WTC11 (cell line): ENCODE measurements at regions not wholly inside any gene's neighbourhood (a gene's known extent, or its start where the extent isn't known, plus 50 kb on each side); places are given as distances from the start of the nearest gene placed in this dataset.
A peak's percentile ranks its signal among the peaks of the same experiment; 100 is the strongest.

Experiments
- ATAC-seq: fragments of 200-7000 bp; cut with Tn5 transposase; 2 replicates; pipeline ENCODE4 v1.10.0; 2021; ENCODE audit warnings: mild to moderate bottlenecking, moderate library complexity
- CTCF ChIA-PET: fragments of 300-600 bp; sonication (Branson Sonifier 250); formaldehyde crosslinking; loops from one replicate; lab custom pipeline; 2021; ENCODE audit warnings: antibody characterized with exemption; lab: Charles Lee
- POLR2A ChIA-PET: fragments of 350-600 bp; sonication (Branson Sonifier 250); formaldehyde crosslinking; loops from one replicate; lab custom pipeline; 2021; ENCODE audit warnings: antibody characterized with exemption; lab: Charles Lee
- DNase-seq: peaks from one replicate; pipeline ENCODE4 v3.0.0; 2021; ENCODE audit warnings: low spot score
- H3K27ac Mint-ChIP-seq: 2 replicates; pipeline ENCODE4 v1.8.0; 2021; ENCODE audit warnings: mixed read lengths
- H3K27me3 Mint-ChIP-seq: 2 replicates; pipeline ENCODE4 v1.8.0; 2021; ENCODE audit warnings: low read depth, mild to moderate bottlenecking, moderate library complexity, mixed read lengths
- H3K36me3 Mint-ChIP-seq: 2 replicates; pipeline ENCODE4 v1.8.0; 2021; ENCODE audit warnings: mixed read lengths
- H3K4me1 Mint-ChIP-seq: 2 replicates; pipeline ENCODE4 v1.8.0; 2022; ENCODE audit warnings: mixed read lengths
- H3K4me3 Mint-ChIP-seq: 2 replicates; pipeline ENCODE4 v1.8.0; 2021; ENCODE audit warnings: mild to moderate bottlenecking, moderate library complexity, mixed read lengths
- H3K9me3 Mint-ChIP-seq: 2 replicates; pipeline ENCODE4 v1.8.0; 2021; ENCODE audit warnings: mixed read lengths
- ATF1 ChIP-seq: sonication (generic); formaldehyde crosslinking; IDR thresholded peaks from 2 replicates; pipeline ENCODE4 v1.8.1; 2023; ENCODE audit warnings: mild to moderate bottlenecking, moderate library complexity, missing genetic modification reagents
- ATF2 ChIP-seq: sonication (generic); formaldehyde crosslinking; IDR thresholded peaks from 2 replicates; pipeline ENCODE4 v1.8.1; 2022; ENCODE audit warnings: low read depth, missing genetic modification reagents, borderline replicate concordance
- CBFB ChIP-seq: sonication (generic); formaldehyde crosslinking; IDR thresholded peaks from 2 replicates; pipeline ENCODE4 v1.8.1; 2022; ENCODE audit warnings: mild to moderate bottlenecking, low read depth, missing genetic modification reagents
- CTCF ChIP-seq: fragments of 200-600 bp; IDR thresholded peaks from 2 replicates; pipeline ENCODE4 v1.8.0; 2022; ENCODE audit warnings: antibody characterized with exemption
- EMX1 ChIP-seq: fragments of 250-450 bp; sonication (Bioruptor Pico); IDR thresholded peaks from 2 replicates; pipeline ENCODE4 v1.8.0; 2021; ENCODE audit warnings: mild to moderate bottlenecking
- ESRRA ChIP-seq: sonication (generic); formaldehyde crosslinking; IDR thresholded peaks from 2 replicates; pipeline ENCODE4 v1.8.1; 2022; ENCODE audit warnings: mild to moderate bottlenecking, missing genetic modification reagents, borderline replicate concordance
- GRHL2 ChIP-seq: fragments of 250-450 bp; sonication (Bioruptor Pico); IDR thresholded peaks from 2 replicates; pipeline ENCODE4 v1.8.0; 2022; ENCODE audit warnings: mild to moderate bottlenecking, moderate library complexity; ENCODE audit not compliant: insufficient replicate concordance, severe bottlenecking
- NFE2L1 ChIP-seq: sonication (generic); formaldehyde crosslinking; IDR thresholded peaks from 2 replicates; pipeline ENCODE4 v1.8.1; 2023; ENCODE audit warnings: missing genetic modification reagents
- PREB ChIP-seq: sonication (generic); formaldehyde crosslinking; IDR thresholded peaks from 2 replicates; pipeline ENCODE4 v1.8.1; 2022; ENCODE audit warnings: mild to moderate bottlenecking, missing genetic modification reagents, moderate library complexity, borderline replicate concordance
- RELA ChIP-seq: sonication (generic); formaldehyde crosslinking; IDR thresholded peaks from 2 replicates; pipeline ENCODE4 v1.8.1; 2022; ENCODE audit warnings: missing genetic modification reagents, mild to moderate bottlenecking, borderline replicate concordance
- STAT6 ChIP-seq: sonication (generic); formaldehyde crosslinking; conservative IDR thresholded peaks from 2 replicates; pipeline ENCODE4 v1.8.1; 2023; ENCODE audit warnings: mild to moderate bottlenecking, low read depth, missing genetic modification reagents, moderate library complexity
- TEAD4 ChIP-seq: sonication (generic); formaldehyde crosslinking; IDR thresholded peaks from 2 replicates; pipeline ENCODE4 v1.8.0; 2022; ENCODE audit warnings: mild to moderate bottlenecking, missing genetic modification reagents
- ZBTB21 ChIP-seq: sonication (generic); formaldehyde crosslinking; IDR thresholded peaks from 2 replicates; pipeline ENCODE4 v1.8.1; 2023; ENCODE audit warnings: mild to moderate bottlenecking, missing genetic modification reagents, borderline replicate concordance
- ZNF232 ChIP-seq: sonication (generic); formaldehyde crosslinking; IDR thresholded peaks from 2 replicates; pipeline ENCODE4 v1.8.0; 2022; ENCODE audit warnings: mild to moderate bottlenecking, missing genetic modification reagents
- ZNF425 ChIP-seq: fragments of 250-450 bp; sonication (Bioruptor Pico); conservative IDR thresholded peaks from 2 replicates; pipeline ENCODE4 v1.9.0; 2021; ENCODE audit warnings: mild to moderate bottlenecking

- Mint-ChIP-seq H3K4me1 (no peaks in the 10 kb centered on the region), H3K36me3 (peaks cover 3% of the 10 kb centered on the region; the same call in 1 of the 2 replicates), H3K9me3 (peaks cover 16% of the 10 kb centered on the region), H3K27ac (no peak overlapping the region), H3K27me3 (no peaks in the 10 kb centered on the region), H3K4me3 (no peak overlapping the region)
- ChIA-PET CTCF (no interaction called here), POLR2A (no interaction called here)
- DNase-seq, result no peak
- no peak for TF ChIP-seq TEAD4 (CRISPR knock-in tag)
- no peak for TF ChIP-seq PREB
- no peak for TF ChIP-seq RELA (CRISPR knock-in tag)
- TF ChIP-seq ZBTB21, result no peak
- no peak for TF ChIP-seq ATF2 (CRISPR knock-in tag)
- no peak for TF ChIP-seq EMX1 (CRISPR knock-in tag)
- no peak for TF ChIP-seq ZNF425 (CRISPR knock-in tag)
- TF ChIP-seq ZNF232, result no peak
- TF ChIP-seq ATF1 (CRISPR knock-in tag), result no peak
- no peak for TF ChIP-seq NFE2L1 (CRISPR knock-in tag)
- TF ChIP-seq CTCF, result no peak
- TF ChIP-seq CBFB, result no peak
- TF ChIP-seq STAT6 (CRISPR knock-in tag), result no peak
- no peak for TF ChIP-seq GRHL2 (CRISPR knock-in tag)
- no peak for ATAC-seq
Measured at GRCh38 chr14:26913786-26914185, 316.0 kb upstream of the NOVA1 start.

GRCh38 chr14:26917086-26917485 lies 319.3 kb upstream of the NOVA1 start:
- POLR2A ChIA-PET, result no interaction called here
- Mint-ChIP-seq H3K4me3 (no peak overlapping the region), H3K27me3 (no peaks in the 10 kb centered on the region), H3K9me3 (peaks cover 16% of the 10 kb centered on the region), H3K4me1 (no peaks in the 10 kb centered on the region; the same call in 1 of the 2 replicates), H3K36me3 (peaks cover 3% of the 10 kb centered on the region; the same call in 1 of the 2 replicates), H3K27ac (no peak overlapping the region)
- no peak for TF ChIP-seq ESRRA (CRISPR knock-in tag)
- TF ChIP-seq CTCF, result peak; percentile 36; the same call in 1 of the 2 replicates
- DNase-seq, result no peak
- CTCF ChIA-PET, result interaction anchor here (0.6 to 1.2 kb wide), 8 partner anchors 9 to 525 kb away, joined by 3 to 5 read pairs (median 3); no protein-coding TSS in a partner anchor
- no peak; the same call in 1 of the 2 replicates for ATAC-seq
